ENCODE measurements at regions not wholly inside any gene's neighbourhood (a gene's known extent, or its start where the extent isn't known, plus 50 kb on each side); places are given as distances from the start of the nearest gene placed in this dataset.

DNA sequence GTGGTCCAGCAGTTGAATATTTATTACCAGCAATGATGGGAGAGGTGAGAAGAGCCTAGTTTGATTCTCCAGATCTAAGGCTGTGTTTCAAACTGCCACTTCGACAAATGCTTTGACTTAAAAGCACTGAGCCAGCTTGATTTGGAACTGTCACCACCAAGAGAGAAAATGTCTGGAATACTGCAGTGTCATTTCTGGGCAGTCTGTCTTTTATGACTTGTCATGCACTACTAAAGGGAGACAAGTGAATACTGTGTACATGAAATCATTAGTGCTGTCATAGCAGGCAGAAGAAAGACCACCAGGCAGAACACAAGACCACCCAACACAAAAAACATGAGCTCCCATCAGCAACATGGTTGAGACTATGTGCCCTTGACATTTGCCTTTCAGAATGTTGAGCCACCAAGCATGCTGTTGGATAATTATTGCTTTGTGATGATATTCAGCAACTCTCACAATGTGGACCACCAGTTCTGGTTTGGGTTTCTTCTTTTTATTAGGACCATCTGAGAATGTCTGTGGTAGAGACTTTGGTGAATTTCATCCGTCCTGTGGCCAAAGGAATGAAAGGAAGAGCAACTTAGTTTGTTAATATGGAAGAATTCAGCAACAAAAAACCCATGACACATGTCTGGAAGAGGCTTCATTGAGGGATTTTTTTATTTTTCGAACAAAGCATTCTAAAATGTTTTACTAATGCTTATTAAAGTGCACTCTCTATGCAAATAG lies 125.8 kb downstream of the NTMT2 start:
- TF ChIP-seq POLR2A (IDR thresholded peaks at IDR 0.05; ENCODE audit: extremely low read depth, insufficient read length), result no peak
- TF ChIP-seq, protein P1, sequence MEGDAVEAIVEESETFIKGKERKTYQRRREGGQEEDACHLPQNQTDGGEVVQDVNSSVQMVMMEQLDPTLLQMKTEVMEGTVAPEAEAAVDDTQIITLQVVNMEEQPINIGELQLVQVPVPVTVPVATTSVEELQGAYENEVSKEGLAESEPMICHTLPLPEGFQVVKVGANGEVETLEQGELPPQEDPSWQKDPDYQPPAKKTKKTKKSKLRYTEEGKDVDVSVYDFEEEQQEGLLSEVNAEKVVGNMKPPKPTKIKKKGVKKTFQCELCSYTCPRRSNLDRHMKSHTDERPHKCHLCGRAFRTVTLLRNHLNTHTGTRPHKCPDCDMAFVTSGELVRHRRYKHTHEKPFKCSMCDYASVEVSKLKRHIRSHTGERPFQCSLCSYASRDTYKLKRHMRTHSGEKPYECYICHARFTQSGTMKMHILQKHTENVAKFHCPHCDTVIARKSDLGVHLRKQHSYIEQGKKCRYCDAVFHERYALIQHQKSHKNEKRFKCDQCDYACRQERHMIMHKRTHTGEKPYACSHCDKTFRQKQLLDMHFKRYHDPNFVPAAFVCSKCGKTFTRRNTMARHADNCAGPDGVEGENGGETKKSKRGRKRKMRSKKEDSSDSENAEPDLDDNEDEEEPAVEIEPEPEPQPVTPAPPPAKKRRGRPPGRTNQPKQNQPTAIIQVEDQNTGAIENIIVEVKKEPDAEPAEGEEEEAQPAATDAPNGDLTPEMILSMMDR (IDR thresholded peaks at IDR 0.05; ENCODE audit: low read depth, low read length), result no peak
- TF ChIP-seq, protein P2, sequence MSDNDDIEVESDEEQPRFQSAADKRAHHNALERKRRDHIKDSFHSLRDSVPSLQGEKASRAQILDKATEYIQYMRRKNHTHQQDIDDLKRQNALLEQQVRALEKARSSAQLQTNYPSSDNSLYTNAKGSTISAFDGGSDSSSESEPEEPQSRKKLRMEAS (IDR thresholded peaks at IDR 0.05; ENCODE audit: low read depth, low read length), result no peak

Data from NB4 (cell line).